Astrocyte (in vitro differentiated cells and primary cell): ENCODE measurements at regions not wholly inside any gene's neighbourhood (a gene's known extent, or its start where the extent isn't known, plus 50 kb on each side); places are given as distances from the start of the nearest gene placed in this dataset.

Source experiments
- EZH2 ChIP-seq: IDR thresholded peaks from 2 replicates; pipeline ENCODE4 v1.6.1; 2012; ENCODE audit warnings: mild to moderate bottlenecking, low read length, inconsistent platforms; ENCODE audit not compliant: insufficient read depth
- TF ChIP-seq, protein P1 (sequence below): IDR thresholded peaks from 2 replicates; pipeline ENCODE4 v1.5.1; 2011; ENCODE audit warnings: low read depth, mild to moderate bottlenecking, inconsistent platforms, low read length, moderate library complexity; ENCODE audit not compliant: insufficient read depth

GRCh38 chr4:152039023-152039481 is 278.2 kb upstream of the GATB start:
- TF ChIP-seq, protein P1, sequence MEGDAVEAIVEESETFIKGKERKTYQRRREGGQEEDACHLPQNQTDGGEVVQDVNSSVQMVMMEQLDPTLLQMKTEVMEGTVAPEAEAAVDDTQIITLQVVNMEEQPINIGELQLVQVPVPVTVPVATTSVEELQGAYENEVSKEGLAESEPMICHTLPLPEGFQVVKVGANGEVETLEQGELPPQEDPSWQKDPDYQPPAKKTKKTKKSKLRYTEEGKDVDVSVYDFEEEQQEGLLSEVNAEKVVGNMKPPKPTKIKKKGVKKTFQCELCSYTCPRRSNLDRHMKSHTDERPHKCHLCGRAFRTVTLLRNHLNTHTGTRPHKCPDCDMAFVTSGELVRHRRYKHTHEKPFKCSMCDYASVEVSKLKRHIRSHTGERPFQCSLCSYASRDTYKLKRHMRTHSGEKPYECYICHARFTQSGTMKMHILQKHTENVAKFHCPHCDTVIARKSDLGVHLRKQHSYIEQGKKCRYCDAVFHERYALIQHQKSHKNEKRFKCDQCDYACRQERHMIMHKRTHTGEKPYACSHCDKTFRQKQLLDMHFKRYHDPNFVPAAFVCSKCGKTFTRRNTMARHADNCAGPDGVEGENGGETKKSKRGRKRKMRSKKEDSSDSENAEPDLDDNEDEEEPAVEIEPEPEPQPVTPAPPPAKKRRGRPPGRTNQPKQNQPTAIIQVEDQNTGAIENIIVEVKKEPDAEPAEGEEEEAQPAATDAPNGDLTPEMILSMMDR: no peak
- no peak for TF ChIP-seq EZH2
